Spleen (tissue), 11 donors: ENCODE measurements at regions not wholly inside any gene's neighbourhood (a gene's known extent, or its start where the extent isn't known, plus 50 kb on each side); places are given as distances from the start of the nearest gene placed in this dataset.

Source experiments
- DNase-seq: peaks from one replicate; pipeline ENCODE4 v3.0.0-alpha.2; 2020
- H3K27ac ChIP-seq, 8 donors: fragments of 200-600 bp; sonication (generic) in 7 of 8; 1 replicate in 4 of 8; 2 replicates in 4 of 8; pipeline versions ENCODE4 v1.5.0 to v1.8.0; 2016 to 2021; ENCODE audit warnings: inconsistent platforms in 4 of 8, mild to moderate bottlenecking in 4 of 8, moderate library complexity in 1 of 8
- H3K27me3 ChIP-seq, 7 donors: fragments of 200-600 bp; sonication (generic) in 6 of 7; replicated peaks in 1 of 7; 1 replicate in 4 of 7; 2 replicates in 3 of 7; pipeline versions ENCODE4 v1.5.0 to v1.8.0; 2016 to 2021; ENCODE audit warnings: inconsistent platforms in 3 of 7, mild to moderate bottlenecking in 1 of 7
- H3K36me3 ChIP-seq, 6 donors: fragments of 200-600 bp; sonication (generic) in 5 of 6; 1 replicate in 4 of 6; 2 replicates in 2 of 6; pipeline versions ENCODE4 v1.5.0 to v1.8.0; 2016 to 2021; ENCODE audit warnings: inconsistent platforms in 2 of 6
- H3K4me1 ChIP-seq, 6 donors: fragments of 200-600 bp; sonication (generic) in 5 of 6; 1 replicate in 3 of 6; 2 replicates in 3 of 6; pipeline versions ENCODE4 v1.5.0 to v1.8.0; 2016 to 2021; ENCODE audit warnings: inconsistent platforms in 3 of 6
- H3K4me3 ChIP-seq, 8 donors: fragments of 200-600 bp; sonication (generic) in 7 of 8; 1 replicate in 4 of 8; 2 replicates in 4 of 8; pipeline versions ENCODE4 v1.5.0 to v1.8.0; 2016 to 2021; ENCODE audit warnings: inconsistent platforms in 4 of 8, mild to moderate bottlenecking in 4 of 8, moderate library complexity in 2 of 8
- H3K9me3 ChIP-seq, 8 donors: fragments of 200-600 bp; sonication (generic) in 7 of 8; 1 replicate in 4 of 8; 2 replicates in 4 of 8; pipeline versions ENCODE4 v1.5.0 to v1.8.0; 2016 to 2021; ENCODE audit warnings: inconsistent platforms in 4 of 8
- POLR2A ChIP-seq, 3 donors: fragments of 450-650 bp; IDR thresholded peaks; one replicate each; pipeline ENCODE4 v1.5.1; 2017; ENCODE audit warnings: antibody characterized with exemption in 3 of 3, mild to moderate bottlenecking in 1 of 3
- POLR2AphosphoS5 ChIP-seq, 3 donors: sonication (generic); formaldehyde crosslinking; IDR thresholded peaks; one replicate each; pipeline ENCODE4 v1.5.1; 2017; ENCODE audit warnings: antibody characterized with exemption in 3 of 3
- WGBS, 5 donors: extraction: QIAGEN DNeasy Blood & Tissue Kit in 3 of 5; methylation state at CpG; one replicate each; pipeline versions ENCODE4 v1.1.5 to v1.1.7; 2013 to 2018; 5-methylcytosine and 5-hydroxymethylcytosine counted together
- intact Hi-C: fragments of 100-400 bp; cut with DNase I; formaldehyde crosslinking; loops from one replicate; pipeline ENCODE4 v1.15.0; 2023; ENCODE audit warnings: low total_unique reads
- TF ChIP-seq, protein P1 (sequence below), 11 experiments: fragments of 200-600 bp in 7 of 11; fragments of 450-650 bp in 4 of 11; sonication (generic) in 4 of 11; IDR thresholded peaks in 8 of 11; conservative IDR thresholded peaks in 3 of 11; 1 replicate in 7 of 11; 2 replicates in 4 of 11; pipeline versions ENCODE4 v1.4.0 to v1.8.0; 2016 to 2021; ENCODE audit warnings: antibody characterized with exemption in 11 of 11, inconsistent platforms in 4 of 11, mild to moderate bottlenecking in 1 of 11
- donor health status: healthy with polysubstance abuse.
- donor health status: DM: no; HTN: no; CAD: no; lungs with moderate emphysema.
- donor health status: DM: no; HTN: no; CAD: no.
- donor health status: Bipolar disorder and iron deficiency.
- donor health status: healthy.
- donor health status: DM: no; HTN: no; CAD: no.
- donor health status: DM: yes; HTN: yes; CAD: no.

DNA sequence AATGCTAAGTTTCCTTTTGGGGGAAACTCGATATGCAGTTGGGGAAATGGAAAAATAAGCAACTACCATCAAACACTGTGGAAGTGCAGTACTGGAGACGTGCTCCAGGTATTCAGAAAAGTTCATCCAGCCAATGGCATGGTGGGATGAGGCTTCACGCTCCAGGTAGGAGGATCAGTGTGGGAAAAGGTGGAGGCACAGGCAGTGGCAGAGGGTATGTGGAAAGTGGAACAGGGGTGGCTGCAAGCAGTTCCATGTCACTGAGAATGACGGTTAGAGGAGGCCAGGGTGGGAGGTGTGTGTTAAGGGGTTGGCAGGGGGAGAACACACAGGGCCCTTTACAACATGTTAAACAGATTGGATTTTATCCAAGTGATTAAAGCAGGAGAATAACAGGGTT lies 105.1 kb upstream of the NCAM1 start:
- intact Hi-C loops = no loop called here
- Histone ChIP-seq H3K4me3 (no peak overlapping the region), H3K4me1 (no peaks in the 10 kb centered on the region), H3K9me3 (peaks cover 0 to 21% (median 14%) of the 10 kb centered on the region in 8 donors), H3K27me3 (peaks cover 0 to 21% (median 0%) of the 10 kb centered on the region in 7 donors), H3K27ac (no peak overlapping the region), H3K36me3 (no peaks in the 10 kb centered on the region)
- TF ChIP-seq POLR2A (IDR thresholded peaks at IDR 0.05) (no peak), POLR2AphosphoS5 (IDR thresholded peaks at IDR 0.05) (no peak)
- TF ChIP-seq, protein P1, sequence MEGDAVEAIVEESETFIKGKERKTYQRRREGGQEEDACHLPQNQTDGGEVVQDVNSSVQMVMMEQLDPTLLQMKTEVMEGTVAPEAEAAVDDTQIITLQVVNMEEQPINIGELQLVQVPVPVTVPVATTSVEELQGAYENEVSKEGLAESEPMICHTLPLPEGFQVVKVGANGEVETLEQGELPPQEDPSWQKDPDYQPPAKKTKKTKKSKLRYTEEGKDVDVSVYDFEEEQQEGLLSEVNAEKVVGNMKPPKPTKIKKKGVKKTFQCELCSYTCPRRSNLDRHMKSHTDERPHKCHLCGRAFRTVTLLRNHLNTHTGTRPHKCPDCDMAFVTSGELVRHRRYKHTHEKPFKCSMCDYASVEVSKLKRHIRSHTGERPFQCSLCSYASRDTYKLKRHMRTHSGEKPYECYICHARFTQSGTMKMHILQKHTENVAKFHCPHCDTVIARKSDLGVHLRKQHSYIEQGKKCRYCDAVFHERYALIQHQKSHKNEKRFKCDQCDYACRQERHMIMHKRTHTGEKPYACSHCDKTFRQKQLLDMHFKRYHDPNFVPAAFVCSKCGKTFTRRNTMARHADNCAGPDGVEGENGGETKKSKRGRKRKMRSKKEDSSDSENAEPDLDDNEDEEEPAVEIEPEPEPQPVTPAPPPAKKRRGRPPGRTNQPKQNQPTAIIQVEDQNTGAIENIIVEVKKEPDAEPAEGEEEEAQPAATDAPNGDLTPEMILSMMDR (IDR thresholded peaks at IDR 0.05 in 8 of 11, conservative IDR thresholded peaks at IDR 0.05 in 3 of 11) = no peak
- DNase-seq = no peak
- WGBS, 5 donors = 68 to 85% (median 77%) methylated on average over 4 of the region's 4 CpGs

DNA sequence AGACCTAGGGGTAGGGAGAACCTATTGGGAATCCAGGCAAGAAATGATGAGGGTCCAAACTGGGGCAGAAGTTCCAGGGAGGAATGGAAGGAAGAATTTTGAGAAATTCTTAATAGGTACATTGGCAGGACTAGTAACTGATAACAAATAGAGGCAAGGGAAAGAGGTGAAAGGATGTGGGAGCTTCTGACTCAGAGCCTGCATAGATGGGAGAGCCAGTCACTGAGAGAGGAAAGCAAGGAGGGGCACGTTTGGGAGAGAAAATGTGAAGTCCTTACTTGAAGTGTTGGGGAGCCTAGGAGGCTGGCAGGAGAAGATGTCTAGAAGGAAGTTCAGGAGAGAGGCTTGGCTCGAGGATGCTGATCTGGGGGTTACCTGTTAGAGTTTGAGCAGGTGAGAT lies 104.6 kb upstream of the NCAM1 start:
- TF ChIP-seq, protein P1 (IDR thresholded peaks at IDR 0.05 in 8 of 11, conservative IDR thresholded peaks at IDR 0.05 in 3 of 11) = no peak
- TF ChIP-seq POLR2AphosphoS5 (IDR thresholded peaks at IDR 0.05) = no peak
- no peak for TF ChIP-seq POLR2A (IDR thresholded peaks at IDR 0.05)
- Histone ChIP-seq H3K27me3 (peaks cover 0 to 19% (median 0%) of the 10 kb centered on the region in 7 donors), H3K9me3 (peaks cover 0 to 26% (median 18%) of the 10 kb centered on the region in 8 donors), H3K4me1 (no peaks in the 10 kb centered on the region), H3K36me3 (no peaks in the 10 kb centered on the region), H3K27ac (no peak overlapping the region), H3K4me3 (no peak overlapping the region)
- DNase-seq = no peak
- intact Hi-C loops = no loop called here
- WGBS, 5 donors = 42 to 67% (median 47%) methylated on average over 2 of the region's 2 CpGs

DNA sequence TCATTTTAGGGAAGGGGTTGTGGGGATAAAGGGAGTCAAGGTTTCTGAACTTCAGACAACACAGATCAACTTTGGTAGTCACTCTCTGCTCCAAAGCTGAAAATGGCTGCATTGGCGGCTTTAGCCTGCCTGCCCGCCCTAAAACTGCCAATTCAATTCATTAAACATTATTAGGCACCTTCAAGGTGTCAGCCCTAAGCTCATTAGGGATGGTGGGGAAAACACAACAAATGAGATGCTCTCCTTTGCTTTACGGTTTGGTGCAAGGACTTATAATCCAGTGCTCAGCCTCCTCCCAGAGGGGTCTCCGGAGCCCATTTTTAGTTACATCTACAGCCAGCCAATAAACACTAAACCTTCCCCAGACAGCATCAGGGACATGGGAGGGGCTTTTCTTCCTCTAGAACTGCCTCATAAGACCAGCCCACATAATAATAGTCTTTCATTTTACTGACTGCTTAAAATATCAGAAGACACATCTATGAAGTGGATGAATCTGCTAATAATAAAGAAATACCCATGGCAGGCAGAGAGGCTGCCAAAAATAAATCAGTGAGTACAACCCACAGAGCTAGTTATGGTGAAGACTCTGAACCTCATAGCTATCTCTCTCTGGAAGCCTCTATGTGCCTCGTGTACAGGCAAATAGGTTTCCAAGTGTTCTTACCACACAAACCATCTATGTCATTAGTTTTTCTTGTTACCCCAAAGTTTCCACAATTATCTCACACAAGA lies 102.8 kb upstream of the NCAM1 start:
- DNase-seq = no peak
- WGBS, 5 donors = 74 to 87% (median 84%) methylated on average over 5 of the region's 5 CpGs
- no peak overlapping the region for H3K4me3 ChIP-seq
- no peaks in the 10 kb centered on the region for H3K4me1 ChIP-seq
- intact Hi-C loops = no loop called here
- TF ChIP-seq, protein P1 (IDR thresholded peaks at IDR 0.05 in 8 of 11, conservative IDR thresholded peaks at IDR 0.05 in 3 of 11) = no peak
- TF ChIP-seq POLR2AphosphoS5 (IDR thresholded peaks at IDR 0.05) = no peak
- TF ChIP-seq POLR2A (IDR thresholded peaks at IDR 0.05) = no peak
- no peak overlapping the region for H3K27ac ChIP-seq
- peaks cover 0 to 44% (median 34%) of the 10 kb centered on the region in 8 donors for H3K9me3 ChIP-seq
- H3K36me3 ChIP-seq = no peaks in the 10 kb centered on the region
- H3K27me3 ChIP-seq = peaks cover 0 to 12% (median 0%) of the 10 kb centered on the region in 7 donors

DNA sequence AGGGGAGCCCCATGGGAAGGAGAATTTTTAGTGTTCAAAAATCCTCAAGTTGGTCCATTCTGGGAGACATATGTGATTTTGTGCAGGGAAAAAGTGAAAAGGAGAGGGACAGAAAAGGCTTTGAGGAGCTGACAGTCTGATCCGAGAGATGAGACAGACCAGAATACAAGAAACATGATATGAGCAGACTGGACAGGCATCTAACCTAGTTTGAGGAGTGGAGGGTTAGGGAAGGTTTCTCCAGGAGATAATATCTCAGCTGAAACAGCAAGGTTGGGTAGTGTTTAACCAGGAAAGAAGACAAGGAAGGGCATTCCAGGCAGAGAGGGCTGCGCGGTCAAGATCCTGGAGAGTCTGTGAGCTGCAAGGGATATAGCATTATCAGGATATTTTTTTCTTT lies 101.4 kb upstream of the NCAM1 start:
- no peaks in the 10 kb centered on the region for H3K4me1 ChIP-seq
- intact Hi-C loops = no loop called here
- peaks cover 0 to 9% (median 0%) of the 10 kb centered on the region in 7 donors for H3K27me3 ChIP-seq
- H3K36me3 ChIP-seq = no peaks in the 10 kb centered on the region
- WGBS, 5 donors = 88 to 99% (median 95%) methylated on average over 3 of the region's 3 CpGs
- DNase-seq = no peak
- no peak overlapping the region for H3K27ac ChIP-seq
- H3K4me3 ChIP-seq = no peak overlapping the region
- TF ChIP-seq, protein P1 (IDR thresholded peaks at IDR 0.05 in 8 of 11, conservative IDR thresholded peaks at IDR 0.05 in 3 of 11) = no peak
- TF ChIP-seq POLR2A (IDR thresholded peaks at IDR 0.05) (no peak), POLR2AphosphoS5 (IDR thresholded peaks at IDR 0.05) (no peak)
- peaks cover 0 to 45% (median 34%) of the 10 kb centered on the region in 8 donors for H3K9me3 ChIP-seq
